ENCODE measurements at regions not wholly inside any gene's neighbourhood (a gene's known extent, or its start where the extent isn't known, plus 50 kb on each side); places are given as distances from the start of the nearest gene placed in this dataset.

GRCh38 chr10:3622427-3622826 is 162.6 kb downstream of the KLF6 start:
- TF ChIP-seq TAF1 (IDR thresholded peaks at IDR 0.05; ENCODE audit: borderline replicate concordance, insufficient read depth, low read length) (no peak), FOXP2 (optimal IDR thresholded peaks at IDR 0.05; ENCODE audit: borderline replicate concordance, extremely low read depth, extremely low read length, insufficient read depth) (no peak), POLR2AphosphoS5 (IDR thresholded peaks at IDR 0.05; ENCODE audit: low read depth, low read length) (no peak), SIN3A (IDR thresholded peaks at IDR 0.05; ENCODE audit: borderline replicate concordance, insufficient read depth, low read length) (no peak), REST (IDR thresholded peaks at IDR 0.05; ENCODE audit: insufficient read depth in 1 of 2, low read depth in 2 of 2, low read length in 2 of 2) (no peak)

- TF ChIP-seq SIN3A (IDR thresholded peaks at IDR 0.05; ENCODE audit: borderline replicate concordance, insufficient read depth, low read length) = no peak
- no peak for TF ChIP-seq TAF1 (IDR thresholded peaks at IDR 0.05; ENCODE audit: borderline replicate concordance, insufficient read depth, low read length)
- TF ChIP-seq REST (IDR thresholded peaks at IDR 0.05; ENCODE audit: insufficient read depth in 1 of 2, low read depth in 2 of 2, low read length in 2 of 2) = no peak
- no peak for TF ChIP-seq POLR2AphosphoS5 (IDR thresholded peaks at IDR 0.05; ENCODE audit: low read depth, low read length)
- TF ChIP-seq FOXP2 (optimal IDR thresholded peaks at IDR 0.05; ENCODE audit: borderline replicate concordance, extremely low read depth, extremely low read length, insufficient read depth) = no peak
Measured at GRCh38 chr10:3620818-3621217, 164.2 kb downstream of the KLF6 start.

- TF ChIP-seq TAF1 (IDR thresholded peaks at IDR 0.05; ENCODE audit: borderline replicate concordance, insufficient read depth, low read length) (no peak), REST (IDR thresholded peaks at IDR 0.05; ENCODE audit: insufficient read depth in 1 of 2, low read depth in 2 of 2, low read length in 2 of 2) (no peak), SIN3A (IDR thresholded peaks at IDR 0.05; ENCODE audit: borderline replicate concordance, insufficient read depth, low read length) (no peak), POLR2AphosphoS5 (IDR thresholded peaks at IDR 0.05; ENCODE audit: low read depth, low read length) (no peak), FOXP2 (optimal IDR thresholded peaks at IDR 0.05; ENCODE audit: borderline replicate concordance, extremely low read depth, extremely low read length, insufficient read depth) (no peak)
Measured at GRCh38 chr10:3619241-3619640, 165.8 kb downstream of the KLF6 start.

GRCh38 chr10:3616880-3617279 is 168.1 kb downstream of the KLF6 start:
- TF ChIP-seq POLR2AphosphoS5 (IDR thresholded peaks at IDR 0.05; ENCODE audit: low read depth, low read length) = no peak
- TF ChIP-seq FOXP2 (optimal IDR thresholded peaks at IDR 0.05; ENCODE audit: borderline replicate concordance, extremely low read depth, extremely low read length, insufficient read depth) = no peak
- TF ChIP-seq TAF1 (IDR thresholded peaks at IDR 0.05; ENCODE audit: borderline replicate concordance, insufficient read depth, low read length) = no peak
- TF ChIP-seq SIN3A (IDR thresholded peaks at IDR 0.05; ENCODE audit: borderline replicate concordance, insufficient read depth, low read length) = no peak
- no peak for TF ChIP-seq REST (IDR thresholded peaks at IDR 0.05; ENCODE audit: insufficient read depth in 1 of 2, low read depth in 2 of 2, low read length in 2 of 2)

GRCh38 chr10:3613318-3613717 is 171.7 kb downstream of the KLF6 start:
- TF ChIP-seq POLR2AphosphoS5 (IDR thresholded peaks at IDR 0.05; ENCODE audit: low read depth, low read length) = no peak
- no peak for TF ChIP-seq FOXP2 (optimal IDR thresholded peaks at IDR 0.05; ENCODE audit: borderline replicate concordance, extremely low read depth, extremely low read length, insufficient read depth)
- TF ChIP-seq SIN3A (IDR thresholded peaks at IDR 0.05; ENCODE audit: borderline replicate concordance, insufficient read depth, low read length) = no peak
- no peak for TF ChIP-seq TAF1 (IDR thresholded peaks at IDR 0.05; ENCODE audit: borderline replicate concordance, insufficient read depth, low read length)
- no peak for TF ChIP-seq REST (IDR thresholded peaks at IDR 0.05; ENCODE audit: insufficient read depth in 1 of 2, low read depth in 2 of 2, low read length in 2 of 2)
